ENCODE measurements at regions not wholly inside any gene's neighbourhood (a gene's known extent, or its start where the extent isn't known, plus 50 kb on each side); places are given as distances from the start of the nearest gene placed in this dataset.

- Histone ChIP-seq H3K4me3 (ENCODE audit: low read length) (no peak overlapping the region), H3K27me3 (ENCODE audit: insufficient read depth, low read length) (no peaks in the 10 kb centered on the region), H3K4me1 (ENCODE audit: insufficient read depth, low read length) (peaks cover 8% of the 10 kb centered on the region), H3K9me3 (ENCODE audit: low read depth, low read length) (no peaks in the 10 kb centered on the region)
These were observed 139.0 kb upstream of the SPRY1 start for GRCh38 chr4:123257591-123257990.

- Histone ChIP-seq H3K4me3 (ENCODE audit: low read length) (no peak overlapping the region), H3K9me3 (ENCODE audit: low read depth, low read length) (no peaks in the 10 kb centered on the region), H3K27me3 (ENCODE audit: insufficient read depth, low read length) (no peaks in the 10 kb centered on the region), H3K4me1 (ENCODE audit: insufficient read depth, low read length) (peaks cover 8% of the 10 kb centered on the region)
These were observed 136.6 kb upstream of the SPRY1 start for GRCh38 chr4:123259676-123260646.

GRCh38 chr4:123260653-123261052 lies 135.9 kb upstream of the SPRY1 start:
- peaks cover 8% of the 10 kb centered on the region for H3K4me1 ChIP-seq (ENCODE audit: insufficient read depth, low read length)
- no peaks in the 10 kb centered on the region for H3K9me3 ChIP-seq (ENCODE audit: low read depth, low read length)
- no peaks in the 10 kb centered on the region for H3K27me3 ChIP-seq (ENCODE audit: insufficient read depth, low read length)
- no peak overlapping the region for H3K4me3 ChIP-seq (ENCODE audit: low read length)

- Histone ChIP-seq H3K4me1 (ENCODE audit: insufficient read depth, low read length) (peaks cover 8% of the 10 kb centered on the region), H3K27me3 (ENCODE audit: insufficient read depth, low read length) (no peaks in the 10 kb centered on the region), H3K9me3 (ENCODE audit: low read depth, low read length) (no peaks in the 10 kb centered on the region), H3K4me3 (ENCODE audit: low read length) (no peak overlapping the region)
These were observed 134.5 kb upstream of the SPRY1 start for GRCh38 chr4:123262080-123262479.

GRCh38 chr4:123265443-123265842 lies 131.2 kb upstream of the SPRY1 start:
- Histone ChIP-seq H3K4me3 (ENCODE audit: low read length) (no peak overlapping the region), H3K9me3 (ENCODE audit: low read depth, low read length) (no peaks in the 10 kb centered on the region), H3K4me1 (ENCODE audit: insufficient read depth, low read length) (no peaks in the 10 kb centered on the region), H3K27me3 (ENCODE audit: insufficient read depth, low read length) (no peaks in the 10 kb centered on the region)

- Histone ChIP-seq H3K4me1 (ENCODE audit: insufficient read depth, low read length) (no peaks in the 10 kb centered on the region), H3K9me3 (ENCODE audit: low read depth, low read length) (no peaks in the 10 kb centered on the region), H3K4me3 (ENCODE audit: low read length) (no peak overlapping the region), H3K27me3 (ENCODE audit: insufficient read depth, low read length) (no peaks in the 10 kb centered on the region)
These were observed 130.4 kb upstream of the SPRY1 start for GRCh38 chr4:123266221-123266620.

- Histone ChIP-seq H3K9me3 (ENCODE audit: low read depth, low read length) (no peaks in the 10 kb centered on the region), H3K4me3 (ENCODE audit: low read length) (no peak overlapping the region), H3K27me3 (ENCODE audit: insufficient read depth, low read length) (no peaks in the 10 kb centered on the region), H3K4me1 (ENCODE audit: insufficient read depth, low read length) (no peaks in the 10 kb centered on the region)
These were observed 117.8 kb upstream of the SPRY1 start for GRCh38 chr4:123278755-123279154.

GRCh38 chr4:123283371-123283895 lies 113.2 kb upstream of the SPRY1 start:
- H3K4me1 ChIP-seq (ENCODE audit: insufficient read depth, low read length), result no peaks in the 10 kb centered on the region
- H3K4me3 ChIP-seq (ENCODE audit: low read length), result no peak overlapping the region
- H3K27me3 ChIP-seq (ENCODE audit: insufficient read depth, low read length), result no peaks in the 10 kb centered on the region
- H3K9me3 ChIP-seq (ENCODE audit: low read depth, low read length), result no peaks in the 10 kb centered on the region

GRCh38 chr4:123284168-123284567 lies 112.4 kb upstream of the SPRY1 start:
- Histone ChIP-seq H3K9me3 (ENCODE audit: low read depth, low read length) (no peaks in the 10 kb centered on the region), H3K4me1 (ENCODE audit: insufficient read depth, low read length) (no peaks in the 10 kb centered on the region), H3K27me3 (ENCODE audit: insufficient read depth, low read length) (no peaks in the 10 kb centered on the region), H3K4me3 (ENCODE audit: low read length) (no peak overlapping the region)

- Histone ChIP-seq H3K27me3 (ENCODE audit: insufficient read depth, low read length) (no peaks in the 10 kb centered on the region), H3K4me3 (ENCODE audit: low read length) (no peak overlapping the region), H3K4me1 (ENCODE audit: insufficient read depth, low read length) (no peaks in the 10 kb centered on the region), H3K9me3 (ENCODE audit: low read depth, low read length) (peaks cover 22% of the 10 kb centered on the region)
These were observed 109.6 kb upstream of the SPRY1 start for GRCh38 chr4:123286903-123287466.

GRCh38 chr4:123288309-123289025 lies 108.1 kb upstream of the SPRY1 start:
- Histone ChIP-seq H3K4me1 (ENCODE audit: insufficient read depth, low read length) (no peaks in the 10 kb centered on the region), H3K27me3 (ENCODE audit: insufficient read depth, low read length) (no peaks in the 10 kb centered on the region), H3K9me3 (ENCODE audit: low read depth, low read length) (peaks cover 28% of the 10 kb centered on the region)

GRCh38 chr4:123291329-123291728 lies 105.3 kb upstream of the SPRY1 start:
- H3K4me1 ChIP-seq (ENCODE audit: insufficient read depth, low read length), result no peaks in the 10 kb centered on the region
- peaks cover 28% of the 10 kb centered on the region for H3K9me3 ChIP-seq (ENCODE audit: low read depth, low read length)
- no peak overlapping the region for H3K4me3 ChIP-seq (ENCODE audit: low read length)
- H3K27me3 ChIP-seq (ENCODE audit: insufficient read depth, low read length), result no peaks in the 10 kb centered on the region

More at GRCh38 chr4:123288309-123289025, 108.1 kb upstream of the SPRY1 start:
- H3K4me3 ChIP-seq (ENCODE audit: low read length), result no peak overlapping the region

GRCh38 chr4:123297836-123298235 lies 98.8 kb upstream of the SPRY1 start:
- no peaks in the 10 kb centered on the region for H3K4me1 ChIP-seq (ENCODE audit: insufficient read depth, low read length)
- no peaks in the 10 kb centered on the region for H3K9me3 ChIP-seq (ENCODE audit: low read depth, low read length)
- no peak overlapping the region for H3K4me3 ChIP-seq (ENCODE audit: low read length)
- no peaks in the 10 kb centered on the region for H3K27me3 ChIP-seq (ENCODE audit: insufficient read depth, low read length)

GRCh38 chr4:123298261-123298660 lies 98.3 kb upstream of the SPRY1 start:
- Histone ChIP-seq H3K9me3 (ENCODE audit: low read depth, low read length) (no peaks in the 10 kb centered on the region), H3K4me1 (ENCODE audit: insufficient read depth, low read length) (no peaks in the 10 kb centered on the region), H3K4me3 (ENCODE audit: low read length) (no peak overlapping the region), H3K27me3 (ENCODE audit: insufficient read depth, low read length) (no peaks in the 10 kb centered on the region)

GRCh38 chr4:123298801-123299200 lies 97.8 kb upstream of the SPRY1 start:
- H3K4me1 ChIP-seq (ENCODE audit: insufficient read depth, low read length), result no peaks in the 10 kb centered on the region
- H3K9me3 ChIP-seq (ENCODE audit: low read depth, low read length), result no peaks in the 10 kb centered on the region
- H3K4me3 ChIP-seq (ENCODE audit: low read length), result no peak overlapping the region
- H3K27me3 ChIP-seq (ENCODE audit: insufficient read depth, low read length), result no peaks in the 10 kb centered on the region
